HCT116 (cell line): ENCODE measurements at regions not wholly inside any gene's neighbourhood (a gene's known extent, or its start where the extent isn't known, plus 50 kb on each side); places are given as distances from the start of the nearest gene placed in this dataset.

Experiments used
- CTCF ChIP-seq, 3 experiments: fragments of 200-600 bp in 1 of 3; sonication (generic) in 1 of 3; IDR thresholded peaks in 2 of 3; conservative IDR thresholded peaks in 1 of 3; 2 replicates each; pipeline ENCODE4 v1.5.1; 2012 to 2017; ENCODE audit warnings: low read depth in 2 of 3, low read length in 2 of 3, antibody characterized with exemption in 1 of 3, borderline replicate concordance in 1 of 3, control low read depth in 1 of 3, mild to moderate bottlenecking in 1 of 3, mixed read lengths in 1 of 3, mixed run types in 1 of 3, moderate library complexity in 1 of 3; ENCODE audit not compliant: insufficient read depth in 1 of 3
- ELF1 ChIP-seq: IDR thresholded peaks from 2 replicates; pipeline ENCODE4 v1.6.1; 2012; ENCODE audit warnings: low read depth, borderline replicate concordance
- EZH2 ChIP-seq: fragments of 200-600 bp; sonication (generic); IDR thresholded peaks from 2 replicates; pipeline ENCODE4 v1.6.1; 2017; ENCODE audit warnings: antibody characterized with exemption, mixed run types
- POLR2A ChIP-seq: IDR thresholded peaks from 2 replicates; pipeline ENCODE4 v1.7.0; 2011; ENCODE audit warnings: borderline replicate concordance; ENCODE audit not compliant: insufficient read depth, insufficient read length; ENCODE audit errors: extremely low read depth
- POLR2AphosphoS5 ChIP-seq: IDR thresholded peaks from 2 replicates; pipeline ENCODE4 v1.6.1; 2011; ENCODE audit warnings: mild to moderate bottlenecking, low read depth, low read length, moderate library complexity
- ZNF274 ChIP-seq: fragments of 200-500 bp; sonication (Bioruptor generic); IDR thresholded peaks from 2 replicates; pipeline ENCODE4 v1.6.1; 2014; ENCODE audit warnings: mild to moderate bottlenecking, low read depth, low read length, inconsistent platforms

- TF ChIP-seq POLR2AphosphoS5: no peak
- TF ChIP-seq CTCF (IDR thresholded peaks at IDR 0.05 in 2 of 3, conservative IDR thresholded peaks at IDR 0.05 in 1 of 3; ENCODE audit: borderline replicate concordance in 1 of 3, insufficient read depth in 1 of 3, low read depth in 2 of 3, low read length in 2 of 3): no peak
- TF ChIP-seq ZNF274: no peak
- TF ChIP-seq EZH2: no peak
- no peak for TF ChIP-seq POLR2A
- no peak for TF ChIP-seq ELF1
These were observed 240.0 kb downstream of the SMARCA2 start for GRCh38 chr9:2255128-2255527.
